Transverse colon (tissue), 4 donors: ENCODE measurements at regions not wholly inside any gene's neighbourhood (a gene's known extent, or its start where the extent isn't known, plus 50 kb on each side); places are given as distances from the start of the nearest gene placed in this dataset.

ENCODE experiments used
- POLR2AphosphoS5 ChIP-seq, 3 donors: sonication (generic); formaldehyde crosslinking; IDR thresholded peaks; one replicate each; pipeline ENCODE4 v1.6.1; 2016; ENCODE audit warnings: antibody characterized with exemption in 3 of 3
- TF ChIP-seq, protein P1 (sequence below), 5 experiments: fragments of 200-600 bp in 3 of 5; fragments of 450-650 bp in 2 of 5; sonication (generic) in 3 of 5; IDR thresholded peaks; 1 replicate in 2 of 5; 2 replicates in 3 of 5; pipeline ENCODE4 v1.5.1; 2016 to 2017; ENCODE audit warnings: antibody characterized with exemption in 5 of 5, inconsistent platforms in 3 of 5, mild to moderate bottlenecking in 2 of 5, moderate library complexity in 1 of 5

- TF ChIP-seq POLR2AphosphoS5 (IDR thresholded peaks at IDR 0.05) = no peak
- TF ChIP-seq, protein P1, sequence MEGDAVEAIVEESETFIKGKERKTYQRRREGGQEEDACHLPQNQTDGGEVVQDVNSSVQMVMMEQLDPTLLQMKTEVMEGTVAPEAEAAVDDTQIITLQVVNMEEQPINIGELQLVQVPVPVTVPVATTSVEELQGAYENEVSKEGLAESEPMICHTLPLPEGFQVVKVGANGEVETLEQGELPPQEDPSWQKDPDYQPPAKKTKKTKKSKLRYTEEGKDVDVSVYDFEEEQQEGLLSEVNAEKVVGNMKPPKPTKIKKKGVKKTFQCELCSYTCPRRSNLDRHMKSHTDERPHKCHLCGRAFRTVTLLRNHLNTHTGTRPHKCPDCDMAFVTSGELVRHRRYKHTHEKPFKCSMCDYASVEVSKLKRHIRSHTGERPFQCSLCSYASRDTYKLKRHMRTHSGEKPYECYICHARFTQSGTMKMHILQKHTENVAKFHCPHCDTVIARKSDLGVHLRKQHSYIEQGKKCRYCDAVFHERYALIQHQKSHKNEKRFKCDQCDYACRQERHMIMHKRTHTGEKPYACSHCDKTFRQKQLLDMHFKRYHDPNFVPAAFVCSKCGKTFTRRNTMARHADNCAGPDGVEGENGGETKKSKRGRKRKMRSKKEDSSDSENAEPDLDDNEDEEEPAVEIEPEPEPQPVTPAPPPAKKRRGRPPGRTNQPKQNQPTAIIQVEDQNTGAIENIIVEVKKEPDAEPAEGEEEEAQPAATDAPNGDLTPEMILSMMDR (IDR thresholded peaks at IDR 0.05) = no peak
Measured at GRCh38 chr1:80251591-80251990, 1245.1 kb upstream of the ADGRL4 start.
